Suprapubic skin (tissue), 4 donors: ENCODE measurements at regions not wholly inside any gene's neighbourhood (a gene's known extent, or its start where the extent isn't known, plus 50 kb on each side); places are given as distances from the start of the nearest gene placed in this dataset.

Experiments
- EP300 ChIP-seq: sonication (generic); formaldehyde crosslinking; IDR thresholded peaks from one replicate; pipeline ENCODE4 v1.6.1; 2017; ENCODE audit warnings: antibody characterized with exemption
- POLR2A ChIP-seq, 2 donors: fragments of 450-650 bp; IDR thresholded peaks; one replicate each; pipeline ENCODE4 v1.6.1; 2017; ENCODE audit warnings: antibody characterized with exemption in 2 of 2, mild to moderate bottlenecking in 2 of 2, moderate library complexity in 2 of 2
- POLR2AphosphoS5 ChIP-seq, 3 donors: sonication (generic); formaldehyde crosslinking; IDR thresholded peaks; one replicate each; pipeline ENCODE4 v1.6.1; 2017; ENCODE audit warnings: antibody characterized with exemption in 3 of 3
- TF ChIP-seq, protein P1 (sequence below), 2 donors: fragments of 200-600 bp in 1 of 2; fragments of 450-650 bp in 1 of 2; sonication (generic) in 1 of 2; IDR thresholded peaks; one replicate each; pipeline ENCODE4 v1.5.1; 2016 to 2019; ENCODE audit warnings: antibody characterized with exemption in 2 of 2, mild to moderate bottlenecking in 1 of 2, moderate library complexity in 1 of 2

- TF ChIP-seq, protein P1, sequence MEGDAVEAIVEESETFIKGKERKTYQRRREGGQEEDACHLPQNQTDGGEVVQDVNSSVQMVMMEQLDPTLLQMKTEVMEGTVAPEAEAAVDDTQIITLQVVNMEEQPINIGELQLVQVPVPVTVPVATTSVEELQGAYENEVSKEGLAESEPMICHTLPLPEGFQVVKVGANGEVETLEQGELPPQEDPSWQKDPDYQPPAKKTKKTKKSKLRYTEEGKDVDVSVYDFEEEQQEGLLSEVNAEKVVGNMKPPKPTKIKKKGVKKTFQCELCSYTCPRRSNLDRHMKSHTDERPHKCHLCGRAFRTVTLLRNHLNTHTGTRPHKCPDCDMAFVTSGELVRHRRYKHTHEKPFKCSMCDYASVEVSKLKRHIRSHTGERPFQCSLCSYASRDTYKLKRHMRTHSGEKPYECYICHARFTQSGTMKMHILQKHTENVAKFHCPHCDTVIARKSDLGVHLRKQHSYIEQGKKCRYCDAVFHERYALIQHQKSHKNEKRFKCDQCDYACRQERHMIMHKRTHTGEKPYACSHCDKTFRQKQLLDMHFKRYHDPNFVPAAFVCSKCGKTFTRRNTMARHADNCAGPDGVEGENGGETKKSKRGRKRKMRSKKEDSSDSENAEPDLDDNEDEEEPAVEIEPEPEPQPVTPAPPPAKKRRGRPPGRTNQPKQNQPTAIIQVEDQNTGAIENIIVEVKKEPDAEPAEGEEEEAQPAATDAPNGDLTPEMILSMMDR (IDR thresholded peaks at IDR 0.05) = no peak
- TF ChIP-seq EP300 (no peak), POLR2A (IDR thresholded peaks at IDR 0.05) (no peak), POLR2AphosphoS5 (IDR thresholded peaks at IDR 0.05) (no peak)
These were observed 1104.0 kb downstream of the XPNPEP1 start for GRCh38 chr10:108819302-108819701.
